HK-2 (cell line): ENCODE measurements at regions not wholly inside any gene's neighbourhood (a gene's known extent, or its start where the extent isn't known, plus 50 kb on each side); places are given as distances from the start of the nearest gene placed in this dataset.

Source experiments
- DNase-seq: peaks from one replicate; pipeline ENCODE4 v3.0.0-alpha.2; 2018; ENCODE audit not compliant: unreplicated experiment

DNA sequence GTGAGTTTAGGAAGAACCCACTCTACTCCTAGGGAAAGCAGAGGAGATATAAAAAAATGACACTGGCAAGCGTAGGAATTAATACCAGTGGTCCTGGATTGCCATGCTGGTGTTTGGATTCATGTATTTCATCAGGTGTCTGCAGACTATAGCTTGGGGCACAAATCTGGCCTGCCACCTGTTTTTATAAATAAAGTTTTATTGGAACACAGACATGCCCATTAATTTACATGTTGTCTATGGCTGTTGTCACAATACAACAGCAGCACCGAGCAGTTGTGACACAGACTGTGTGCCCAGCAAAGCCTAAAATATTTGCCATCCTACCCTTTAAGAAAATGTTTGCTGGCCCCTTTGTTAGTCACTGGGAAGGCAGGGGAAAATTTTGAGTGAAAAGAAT lies 553.2 kb downstream of the VRK1 start:
- DNase-seq, result no peak

DNA sequence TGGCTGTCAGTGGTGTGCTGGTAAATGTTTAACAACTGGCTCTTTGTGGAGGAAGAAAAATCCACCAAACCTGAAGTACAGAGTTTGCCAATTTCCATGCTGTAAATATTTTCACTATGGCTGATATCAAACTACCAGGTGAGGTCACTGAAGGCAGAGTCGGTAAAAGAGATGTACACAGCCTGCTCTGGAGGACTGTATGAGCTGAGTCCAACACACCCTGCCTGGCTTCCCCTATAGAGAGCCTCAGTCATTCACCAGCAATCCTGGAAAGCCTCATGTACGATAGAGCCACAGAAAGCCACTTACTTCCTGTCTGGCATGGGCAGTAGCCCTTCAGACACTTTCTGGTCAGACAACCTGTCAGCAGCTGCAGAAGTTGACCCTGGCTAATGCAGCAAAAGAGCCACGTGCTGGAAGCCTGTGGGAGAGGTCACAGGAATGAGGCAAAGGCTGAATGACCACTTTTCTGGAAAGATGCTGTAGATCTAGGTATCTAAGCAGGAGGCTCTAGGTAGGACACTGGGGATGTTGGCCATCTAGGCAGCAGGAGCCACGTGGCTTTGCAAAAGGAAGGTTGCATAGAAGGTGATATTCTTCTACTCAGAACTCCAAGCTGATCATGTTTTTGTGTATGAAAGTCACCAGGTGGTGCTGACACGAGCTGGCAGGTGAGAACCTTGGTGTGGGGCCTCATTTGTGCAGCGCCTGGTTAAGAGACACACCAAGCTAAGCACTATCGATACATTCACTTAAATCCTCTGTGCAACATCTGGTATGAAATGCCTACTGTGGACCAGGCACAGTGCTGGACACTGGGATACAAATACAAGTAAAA lies 553.9 kb downstream of the VRK1 start:
- DNase-seq, result no peak

DNA sequence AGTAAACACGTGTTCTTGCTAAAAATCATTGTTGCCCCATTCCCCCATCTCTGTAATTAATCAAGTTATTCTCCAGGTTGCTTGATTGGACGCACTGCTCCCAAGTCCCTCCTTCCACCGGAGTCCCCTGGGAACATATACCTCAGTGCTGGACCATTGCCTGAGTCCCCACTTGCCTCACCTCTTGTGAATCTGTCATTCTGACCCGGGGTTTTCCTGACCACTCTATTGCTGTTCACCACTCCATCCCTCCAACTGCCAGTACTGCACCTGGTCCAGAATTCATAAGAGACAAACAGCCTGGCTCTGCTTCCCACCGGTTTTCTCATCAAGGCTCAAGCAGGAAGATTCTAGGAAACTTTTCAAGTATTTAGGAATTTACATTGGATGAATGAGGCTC lies 555.9 kb downstream of the VRK1 start:
- DNase-seq, result no peak

DNA sequence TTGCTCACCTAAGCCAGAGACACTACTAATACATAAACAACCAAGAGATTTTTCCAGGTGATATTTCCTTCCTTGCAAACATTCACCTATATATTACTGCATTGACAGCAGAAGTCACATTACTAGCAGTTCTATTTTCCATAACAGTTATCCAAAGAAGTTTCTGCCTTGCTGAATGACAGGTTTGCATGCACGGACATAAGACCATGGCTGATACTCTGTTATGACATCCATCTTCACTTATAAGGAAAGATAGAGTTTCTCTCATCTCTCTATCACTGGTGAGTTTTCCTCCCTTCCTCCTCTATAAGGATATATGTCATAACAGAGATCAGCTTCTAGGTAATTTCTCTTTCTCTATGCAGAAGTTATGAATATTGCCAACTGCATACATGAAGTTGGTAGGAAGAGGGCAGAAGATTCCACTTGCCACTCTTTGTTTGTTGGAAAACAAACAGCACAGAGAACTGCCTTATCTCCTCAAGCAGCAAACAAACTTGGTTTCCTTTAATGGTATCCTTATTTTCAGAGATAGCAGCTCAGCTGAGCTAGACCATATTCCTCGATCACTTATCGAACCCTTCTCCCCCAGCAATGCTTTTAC lies 557.0 kb downstream of the VRK1 start:
- DNase-seq, result no peak

DNA sequence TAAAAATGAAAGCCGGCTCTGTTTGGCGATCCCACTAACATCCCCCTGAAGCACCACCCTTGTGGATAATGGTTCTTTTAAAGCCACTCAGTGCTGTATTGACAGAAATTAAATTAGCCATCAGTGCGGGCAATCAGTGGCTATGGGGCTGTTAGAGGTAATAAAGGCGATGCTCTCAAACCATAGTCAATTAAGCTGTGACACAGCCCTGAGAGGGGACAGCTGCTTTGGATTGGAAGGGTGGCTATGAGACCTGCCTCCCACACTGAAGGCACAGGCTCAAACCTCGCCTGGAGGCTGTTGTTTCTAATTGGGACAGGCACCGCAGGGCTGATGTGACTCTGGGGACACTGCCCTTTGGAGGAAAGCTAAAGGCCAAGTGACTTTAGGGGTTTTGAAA lies 562.2 kb downstream of the VRK1 start:
- no peak for DNase-seq

DNA sequence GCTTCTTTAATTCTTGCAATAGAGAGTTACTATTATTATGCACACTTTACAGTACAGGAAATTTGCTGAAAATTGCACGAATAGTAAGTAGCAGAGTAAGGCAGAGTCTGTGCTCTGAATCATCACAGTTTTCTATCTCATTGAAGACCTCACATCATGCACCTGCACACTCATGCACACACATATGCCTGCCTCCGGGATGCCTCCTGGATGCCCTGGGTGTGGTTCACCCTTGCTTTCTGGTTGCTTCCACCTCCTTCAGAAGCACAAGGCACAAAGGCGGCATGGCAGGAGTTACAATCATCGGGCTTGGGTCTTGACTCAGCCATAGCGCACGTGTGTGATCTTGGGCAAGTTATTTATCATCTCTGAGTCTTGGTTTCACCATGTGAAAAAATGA lies 564.0 kb downstream of the VRK1 start:
- no peak for DNase-seq

DNA sequence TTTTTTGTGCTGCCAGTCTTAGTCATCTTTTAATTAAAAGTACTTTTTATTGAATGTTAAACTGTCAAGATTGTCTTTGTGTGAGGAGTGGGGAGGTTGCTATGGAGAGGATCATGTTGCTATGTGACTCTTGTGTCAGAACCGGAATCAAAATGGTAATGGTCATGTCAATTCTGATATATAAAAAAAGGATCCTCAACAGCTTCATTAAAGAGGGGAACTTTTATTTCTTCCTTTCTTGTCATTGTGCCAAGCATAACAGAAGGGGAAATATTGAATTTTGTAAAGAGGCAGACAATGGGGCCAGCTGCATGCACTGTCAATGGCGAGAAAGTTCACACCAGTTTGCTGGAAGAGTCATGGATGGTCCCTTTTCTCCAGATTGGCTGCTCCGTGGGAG lies 564.8 kb downstream of the VRK1 start:
- DNase-seq, result no peak

DNA sequence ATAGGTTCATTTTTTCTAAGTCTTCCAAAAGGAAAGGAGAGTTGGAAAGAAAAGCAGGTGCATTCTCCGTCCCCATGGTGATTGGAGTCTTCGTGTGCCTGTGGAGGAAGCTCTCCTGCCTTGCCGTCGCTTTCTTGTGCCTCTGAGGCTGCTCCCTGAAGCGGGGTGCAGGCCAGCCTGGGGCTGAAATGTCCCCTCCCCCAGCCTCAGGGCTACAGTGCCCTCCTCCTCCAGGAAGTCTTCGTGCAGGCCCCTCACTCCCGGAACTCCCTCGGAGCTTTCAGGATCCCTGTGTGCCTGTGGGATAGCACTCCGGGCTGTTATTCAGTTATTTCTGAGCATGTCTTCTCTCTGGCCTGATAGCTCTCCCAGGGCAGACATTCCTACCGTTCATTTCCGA lies 569.2 kb downstream of the VRK1 start:
- no peak for DNase-seq

DNA sequence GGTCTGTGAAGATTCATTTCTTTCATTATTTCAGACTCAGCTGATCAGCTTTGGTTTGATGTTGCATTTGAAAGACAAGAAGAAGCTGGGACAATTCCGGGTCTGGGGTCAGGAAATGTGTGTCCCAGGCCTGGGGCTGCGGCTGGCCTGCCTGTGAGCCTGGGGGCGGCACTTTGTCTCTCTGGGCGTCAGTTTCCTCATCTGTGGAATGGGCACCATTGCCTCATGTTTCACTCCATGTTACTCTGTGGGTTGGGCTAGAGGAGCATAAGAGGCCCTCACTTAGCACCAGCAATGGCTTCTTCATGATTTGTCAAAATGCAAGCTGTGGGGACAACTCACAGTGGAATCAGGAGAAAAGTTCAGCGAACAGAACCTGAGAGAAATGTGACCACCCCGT lies 570.1 kb downstream of the VRK1 start:
- DNase-seq, result no peak

DNA sequence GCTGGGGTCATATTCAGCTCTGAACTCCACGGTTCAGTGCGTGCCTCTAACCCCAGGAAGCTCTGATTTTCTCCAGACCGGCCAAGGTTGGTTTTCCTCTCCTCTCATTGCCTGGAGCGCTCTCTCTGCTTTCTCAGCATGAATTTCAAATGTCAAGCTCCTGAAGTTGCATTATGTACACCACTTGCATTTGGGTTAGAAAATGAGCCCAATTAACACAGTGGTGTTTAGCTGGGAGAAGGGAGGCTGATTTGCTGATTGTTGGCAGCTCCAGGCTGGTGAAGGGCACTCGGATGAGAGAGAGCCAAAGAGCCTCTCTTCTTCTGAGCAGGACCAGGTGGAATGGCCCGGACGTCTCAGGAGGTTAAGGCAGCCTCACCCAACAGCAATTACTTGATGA lies 570.9 kb downstream of the VRK1 start:
- DNase-seq, result no peak

DNA sequence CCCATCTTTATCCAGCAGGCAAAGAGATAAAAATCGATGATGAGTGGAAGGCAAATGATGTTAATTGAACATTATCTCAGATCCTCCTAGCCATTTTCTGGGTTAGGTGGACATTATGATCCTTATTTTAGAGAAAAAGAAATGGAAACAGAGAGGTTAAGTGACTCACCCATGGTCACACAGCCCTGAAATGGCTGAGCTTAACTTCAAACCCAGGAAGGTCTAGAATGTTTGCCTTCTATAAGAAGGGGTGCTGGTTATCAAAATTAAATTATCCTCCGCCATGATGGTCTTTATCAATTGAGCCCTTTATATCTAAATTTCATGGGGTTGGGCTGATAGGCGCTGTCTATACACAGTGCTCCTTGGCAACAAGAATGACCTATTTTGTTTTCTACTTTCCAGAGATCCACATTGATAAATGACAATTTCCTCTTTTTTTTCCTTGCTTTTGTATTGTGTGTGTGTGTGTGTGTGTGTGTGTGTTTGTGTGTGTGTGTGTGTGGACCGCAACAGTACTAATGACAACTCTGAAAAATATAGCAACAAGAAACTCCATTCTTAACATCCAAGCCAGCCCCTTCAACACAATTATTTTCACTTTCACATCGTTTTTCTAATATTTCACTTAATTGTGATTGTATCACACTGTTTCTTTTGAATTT lies 571.9 kb downstream of the VRK1 start:
- DNase-seq, result no peak

DNA sequence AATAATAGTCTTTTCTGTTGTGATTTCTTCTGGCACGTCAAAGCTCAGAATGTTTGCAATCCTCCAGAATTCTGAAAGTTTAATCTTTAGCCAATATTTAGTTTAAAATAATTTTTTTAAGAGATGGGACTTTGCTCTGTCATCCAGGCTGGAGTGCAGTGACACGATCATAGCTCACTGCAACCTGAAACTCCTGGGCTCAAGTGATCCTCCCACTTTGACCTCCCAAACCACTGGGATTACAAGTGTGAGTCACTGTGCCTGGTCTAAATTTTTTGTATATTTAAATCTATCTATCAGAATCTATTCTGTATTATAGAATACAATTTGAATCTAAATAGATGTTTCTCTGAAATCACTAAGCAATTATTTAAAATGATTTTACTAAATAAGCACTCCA lies 572.7 kb downstream of the VRK1 start:
- no peak for DNase-seq

DNA sequence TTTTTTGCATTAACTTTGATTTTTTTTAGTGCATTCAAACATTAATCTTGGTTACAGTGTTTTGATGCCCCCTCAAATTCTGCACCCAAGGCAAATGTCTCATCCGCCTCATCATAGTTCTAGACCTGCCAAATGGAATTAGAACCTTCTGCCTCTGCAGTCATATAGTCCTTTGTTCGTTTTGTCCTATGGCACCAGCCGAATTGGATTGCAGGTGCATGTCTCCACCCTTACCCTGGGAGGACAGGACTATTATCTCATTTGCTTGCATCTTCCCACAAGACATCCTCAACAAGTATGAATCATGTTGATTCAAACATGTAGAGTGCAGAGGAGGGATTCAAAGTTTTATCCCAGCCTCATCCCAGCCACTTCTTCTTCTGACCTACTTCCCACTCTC lies 579.1 kb downstream of the VRK1 start:
- DNase-seq, result no peak

DNA sequence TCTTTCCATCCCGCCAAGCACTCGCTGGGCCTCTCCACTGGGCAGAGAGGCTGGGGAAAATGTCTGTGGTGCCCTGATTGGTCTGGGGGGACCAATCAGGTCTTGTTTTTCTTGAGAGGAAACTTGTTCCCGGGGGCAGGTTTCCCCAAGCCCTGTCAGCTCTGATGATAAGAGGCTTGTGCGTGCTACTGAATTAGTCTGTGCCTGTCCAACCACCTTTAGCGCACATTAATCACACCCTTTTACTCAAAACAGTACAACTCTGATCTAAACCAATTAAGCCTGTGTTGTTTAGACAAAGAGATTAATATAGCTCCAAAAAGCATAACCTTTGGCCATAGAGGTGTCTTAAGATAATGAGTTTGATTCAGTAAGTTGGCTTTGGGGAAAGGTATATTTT lies 580.4 kb downstream of the VRK1 start:
- no peak for DNase-seq

DNA sequence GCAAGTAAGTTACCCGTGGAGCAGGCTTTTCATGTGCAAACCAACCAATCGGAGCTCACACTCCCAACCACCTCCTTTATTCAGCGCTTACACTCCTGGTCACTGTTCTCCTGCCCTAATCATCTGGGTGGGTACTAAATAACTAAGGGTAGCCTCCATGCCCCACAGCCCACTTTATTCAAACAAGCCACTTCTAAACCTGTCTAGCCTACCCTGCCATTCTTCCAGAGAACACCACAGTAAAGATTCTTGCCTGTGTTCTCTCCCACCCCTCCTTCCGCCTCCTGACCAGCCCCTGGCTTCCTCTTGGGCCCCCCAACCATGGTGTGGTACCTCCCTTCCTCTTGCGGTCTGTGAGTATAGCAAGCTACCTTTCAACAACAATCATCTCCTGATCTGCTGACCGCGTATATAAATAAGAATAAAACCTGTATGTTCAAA lies 581.9 kb downstream of the VRK1 start:
- DNase-seq, result no peak

DNA sequence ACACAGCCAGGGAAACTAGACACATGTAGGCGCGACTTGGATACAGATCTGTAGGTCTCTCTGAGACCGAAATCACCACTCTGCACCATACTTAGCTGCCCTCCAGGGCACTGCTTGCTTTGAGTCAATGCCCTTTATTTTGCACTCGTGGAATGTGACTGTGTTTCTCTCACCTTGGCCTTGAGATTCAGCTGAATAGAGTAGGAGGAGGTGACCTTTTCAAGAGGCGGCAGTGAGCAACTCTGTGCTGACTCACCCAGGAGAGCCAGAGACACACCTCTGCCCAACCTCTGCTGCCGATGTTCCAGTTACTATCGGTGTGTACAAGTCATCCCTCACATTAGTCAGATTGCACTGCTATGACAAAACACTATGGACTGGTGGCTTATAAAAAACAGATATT lies 583.4 kb downstream of the VRK1 start:
- peak; percentile 11 for DNase-seq

DNA sequence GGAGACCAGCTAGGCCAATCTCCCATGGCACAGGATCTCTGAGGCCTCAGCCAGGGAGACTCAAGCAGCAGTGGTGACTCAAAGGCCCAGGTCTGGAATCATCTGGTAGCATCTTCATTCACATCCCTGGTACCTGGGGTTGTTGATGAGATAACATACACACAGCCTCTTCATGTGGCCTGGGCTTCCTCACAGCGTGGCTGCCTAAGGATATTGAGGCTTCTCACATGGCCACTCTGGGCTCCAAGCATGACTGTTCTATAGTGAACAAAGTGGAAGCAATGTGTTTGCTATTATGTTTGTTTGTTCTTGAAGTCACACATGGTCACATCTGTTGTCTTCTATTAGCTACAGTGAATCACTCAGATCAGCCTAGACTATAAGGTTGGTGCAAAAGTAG lies 584.1 kb downstream of the VRK1 start:
- no peak for DNase-seq

DNA sequence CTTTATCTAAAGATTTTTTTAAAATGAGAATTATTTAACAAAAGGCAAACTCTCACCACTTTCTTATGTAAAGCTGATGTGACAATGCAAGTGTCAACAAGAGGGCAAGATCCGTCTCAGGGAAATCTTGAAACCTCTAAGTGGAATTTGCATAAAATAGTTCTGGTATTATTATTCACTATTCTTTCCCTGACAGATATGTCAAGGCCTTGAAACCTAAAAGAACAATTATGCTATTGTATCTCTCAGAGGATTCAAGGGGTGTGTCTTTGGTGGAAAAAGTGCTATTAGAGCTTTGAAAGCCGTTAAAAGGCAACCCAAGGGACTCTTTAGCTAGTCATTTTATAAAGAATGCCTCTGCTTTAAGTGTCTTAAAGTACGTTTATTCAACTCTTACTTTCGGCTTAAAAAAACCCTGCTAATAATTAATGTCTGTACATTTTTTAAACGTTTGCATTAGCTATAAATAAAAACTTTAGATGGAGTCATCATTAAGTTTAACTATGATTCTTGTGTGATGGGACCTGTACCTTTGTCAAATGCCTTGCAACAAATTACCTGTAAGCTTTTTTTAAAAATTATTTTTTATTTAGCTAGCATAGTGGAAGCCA lies 585.5 kb downstream of the VRK1 start:
- no peak for DNase-seq

DNA sequence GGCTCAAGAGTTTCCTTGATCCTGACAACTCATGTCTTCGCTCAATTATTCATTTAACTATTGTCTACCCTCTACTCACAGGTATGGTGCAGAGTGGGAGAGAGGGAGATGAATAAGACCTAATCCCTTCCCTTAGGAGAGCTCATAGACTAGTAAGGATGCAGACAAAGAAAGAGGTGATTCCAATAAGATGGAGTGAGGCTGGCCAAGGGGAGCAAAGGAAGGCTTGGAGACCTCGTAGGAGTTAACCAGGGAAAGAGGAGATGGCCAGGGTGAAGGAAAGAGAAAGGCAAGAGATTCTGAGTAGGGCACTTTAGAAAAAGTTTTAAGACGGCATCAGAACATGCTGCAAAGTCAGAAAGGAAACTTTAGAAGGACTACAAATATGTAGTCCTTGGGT lies 588.5 kb downstream of the VRK1 start:
- DNase-seq, result no peak

DNA sequence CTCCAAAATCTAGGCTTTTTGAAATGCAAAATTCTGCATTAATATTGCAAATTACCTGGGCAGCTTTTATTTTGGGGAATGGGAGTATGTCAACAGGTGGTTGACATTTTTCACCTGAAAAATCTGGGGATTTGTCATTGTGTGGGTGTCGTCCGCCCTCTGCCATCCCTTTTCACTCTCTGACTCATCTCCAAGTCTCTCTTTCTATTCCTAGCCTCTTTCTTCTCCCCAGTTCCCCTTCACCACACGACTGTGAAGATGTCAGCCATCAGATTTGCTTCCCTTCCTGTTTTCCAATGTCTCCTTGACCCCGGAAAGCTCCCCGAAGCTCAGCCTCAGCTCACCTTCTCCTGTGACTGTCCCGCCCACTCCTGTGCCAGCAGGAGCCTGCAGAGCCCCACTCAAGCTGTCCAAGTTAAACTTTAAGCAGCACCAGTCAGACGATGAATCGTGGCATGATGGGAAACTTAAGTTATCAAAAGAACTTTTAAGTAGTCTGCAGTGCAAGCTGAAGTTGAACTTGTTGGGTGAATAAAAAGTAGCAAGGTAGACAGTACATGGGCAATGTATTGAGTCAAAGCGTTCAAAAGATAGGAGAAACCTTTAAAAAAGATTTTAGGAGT lies 590.2 kb downstream of the VRK1 start:
- peak; percentile 6 for DNase-seq

DNA sequence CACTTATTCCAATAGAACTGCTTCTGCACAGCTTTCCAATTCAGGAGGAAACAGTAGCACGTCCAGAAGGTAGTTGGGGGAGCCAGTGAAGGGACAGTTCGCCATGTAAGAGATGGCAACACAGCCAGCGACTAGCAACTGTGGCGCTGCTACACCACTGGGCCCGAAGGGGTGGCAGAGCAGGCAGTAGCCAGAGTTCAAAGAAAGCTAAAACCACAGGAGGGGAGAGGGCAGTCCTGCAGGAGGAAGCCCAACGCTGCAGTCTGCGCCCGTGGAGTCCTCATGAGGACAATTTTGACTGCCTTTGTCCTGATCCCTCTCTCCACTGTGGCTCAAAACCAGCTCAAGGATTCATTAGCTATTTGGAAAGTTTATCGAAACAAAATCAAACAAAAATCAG lies 591.2 kb downstream of the VRK1 start:
- no peak for DNase-seq

DNA sequence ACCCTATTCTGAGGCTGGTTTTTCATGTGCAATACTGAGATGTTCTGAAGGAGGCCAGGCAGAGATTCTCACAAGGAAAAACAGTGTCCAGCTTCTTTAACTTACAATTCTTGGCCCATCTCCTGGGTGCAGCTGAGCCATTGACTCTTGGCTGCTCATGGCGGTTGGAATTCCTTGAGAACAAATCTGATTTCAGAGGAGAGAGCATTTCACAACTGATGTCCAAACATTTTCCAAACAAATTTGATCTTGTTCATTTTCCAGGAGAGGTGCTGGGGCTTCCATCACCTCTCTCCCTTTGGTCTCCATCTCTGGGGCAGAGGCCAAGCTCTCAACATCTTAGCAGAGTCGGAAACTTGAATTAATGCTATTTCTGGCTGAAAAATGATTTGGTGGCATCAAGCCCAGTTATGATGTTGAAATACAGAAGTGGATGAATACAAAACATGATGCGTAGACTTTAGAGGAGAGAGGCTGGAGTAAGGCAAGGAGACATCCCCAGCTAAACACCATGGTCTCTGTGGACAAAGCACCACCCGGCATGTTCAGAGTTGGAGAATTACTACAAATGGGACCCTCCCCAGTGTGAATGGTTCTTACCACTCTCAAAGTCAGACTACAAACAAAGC lies 593.0 kb downstream of the VRK1 start:
- no peak for DNase-seq
